Breast epithelium (tissue), 4 donors: ENCODE measurements at regions not wholly inside any gene's neighbourhood (a gene's known extent, or its start where the extent isn't known, plus 50 kb on each side); places are given as distances from the start of the nearest gene placed in this dataset.

Experiments
- DNase-seq, 2 donors: peaks; one replicate each; pipeline ENCODE4 v3.0.0-alpha.2; 2019; ENCODE audit warnings: low spot score in 2 of 2
- H3K27ac ChIP-seq, 2 donors: fragments of 200-600 bp; sonication (generic) in 1 of 2; one replicate each; pipeline ENCODE4 v1.5.1; 2016 to 2019; ENCODE audit warnings: mild to moderate bottlenecking in 1 of 2
- H3K27me3 ChIP-seq, 2 donors: fragments of 200-600 bp; sonication (generic) in 1 of 2; one replicate each; pipeline versions ENCODE4 v1.5.1 to v1.6.0; 2017 to 2019; ENCODE audit warnings: control low read depth in 1 of 2, mild to moderate bottlenecking in 1 of 2
- H3K36me3 ChIP-seq: fragments of 200-600 bp; one replicate; pipeline ENCODE4 v1.5.1; 2019
- H3K4me1 ChIP-seq, 2 donors: fragments of 200-600 bp; sonication (generic); one replicate each; pipeline ENCODE4 v1.5.1; 2016 to 2019; ENCODE audit warnings: control low read depth in 1 of 2
- H3K4me3 ChIP-seq, 3 donors: fragments of 200-600 bp; sonication (generic); 1 replicate in 2 of 3; 2 replicates in 1 of 3; pipeline ENCODE4 v1.5.1; 2016 to 2019; ENCODE audit warnings: mild to moderate bottlenecking in 3 of 3, moderate library complexity in 2 of 3
- H3K9me3 ChIP-seq, 2 donors: fragments of 200-600 bp; sonication (generic) in 1 of 2; one replicate each; pipeline ENCODE4 v1.5.1; 2016 to 2019; ENCODE audit warnings: control low read depth in 1 of 2
- POLR2A ChIP-seq: fragments of 450-650 bp; IDR thresholded peaks from one replicate; pipeline ENCODE4 v1.6.1; 2016; ENCODE audit warnings: antibody characterized with exemption, mild to moderate bottlenecking, moderate library complexity
- POLR2AphosphoS5 ChIP-seq, 3 donors: sonication (generic); formaldehyde crosslinking; IDR thresholded peaks; one replicate each; pipeline ENCODE4 v1.6.1; 2017; ENCODE audit warnings: antibody characterized with exemption in 3 of 3
- intact Hi-C: fragments of 100-400 bp; cut with DNase I; formaldehyde crosslinking; loops from one replicate; pipeline ENCODE4 v1.15.1; 2023; ENCODE audit warnings: low total_unique reads
- TF ChIP-seq, protein P1 (sequence below), 3 donors: fragments of 450-650 bp; IDR thresholded peaks; one replicate each; pipeline ENCODE4 v1.5.1; 2016 to 2017; ENCODE audit warnings: antibody characterized with exemption in 3 of 3, mild to moderate bottlenecking in 3 of 3, moderate library complexity in 3 of 3

GRCh38 chr13:80572308-80572922, 231.5 kb upstream of the SPRY2 start:
- H3K27ac ChIP-seq: no peak overlapping the region
- H3K9me3 ChIP-seq: no peaks in the 10 kb centered on the region
- intact Hi-C loops: no loop called here
- H3K36me3 ChIP-seq: no peaks in the 10 kb centered on the region
- H3K27me3 ChIP-seq: no peaks in the 10 kb centered on the region
- no peak overlapping the region for H3K4me3 ChIP-seq
- TF ChIP-seq, protein P1, sequence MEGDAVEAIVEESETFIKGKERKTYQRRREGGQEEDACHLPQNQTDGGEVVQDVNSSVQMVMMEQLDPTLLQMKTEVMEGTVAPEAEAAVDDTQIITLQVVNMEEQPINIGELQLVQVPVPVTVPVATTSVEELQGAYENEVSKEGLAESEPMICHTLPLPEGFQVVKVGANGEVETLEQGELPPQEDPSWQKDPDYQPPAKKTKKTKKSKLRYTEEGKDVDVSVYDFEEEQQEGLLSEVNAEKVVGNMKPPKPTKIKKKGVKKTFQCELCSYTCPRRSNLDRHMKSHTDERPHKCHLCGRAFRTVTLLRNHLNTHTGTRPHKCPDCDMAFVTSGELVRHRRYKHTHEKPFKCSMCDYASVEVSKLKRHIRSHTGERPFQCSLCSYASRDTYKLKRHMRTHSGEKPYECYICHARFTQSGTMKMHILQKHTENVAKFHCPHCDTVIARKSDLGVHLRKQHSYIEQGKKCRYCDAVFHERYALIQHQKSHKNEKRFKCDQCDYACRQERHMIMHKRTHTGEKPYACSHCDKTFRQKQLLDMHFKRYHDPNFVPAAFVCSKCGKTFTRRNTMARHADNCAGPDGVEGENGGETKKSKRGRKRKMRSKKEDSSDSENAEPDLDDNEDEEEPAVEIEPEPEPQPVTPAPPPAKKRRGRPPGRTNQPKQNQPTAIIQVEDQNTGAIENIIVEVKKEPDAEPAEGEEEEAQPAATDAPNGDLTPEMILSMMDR (IDR thresholded peaks at IDR 0.05): no peak
- TF ChIP-seq POLR2AphosphoS5 (IDR thresholded peaks at IDR 0.05) (no peak), POLR2A (no peak)
- DNase-seq: no peak
- H3K4me1 ChIP-seq: no peaks in the 10 kb centered on the region

DNA sequence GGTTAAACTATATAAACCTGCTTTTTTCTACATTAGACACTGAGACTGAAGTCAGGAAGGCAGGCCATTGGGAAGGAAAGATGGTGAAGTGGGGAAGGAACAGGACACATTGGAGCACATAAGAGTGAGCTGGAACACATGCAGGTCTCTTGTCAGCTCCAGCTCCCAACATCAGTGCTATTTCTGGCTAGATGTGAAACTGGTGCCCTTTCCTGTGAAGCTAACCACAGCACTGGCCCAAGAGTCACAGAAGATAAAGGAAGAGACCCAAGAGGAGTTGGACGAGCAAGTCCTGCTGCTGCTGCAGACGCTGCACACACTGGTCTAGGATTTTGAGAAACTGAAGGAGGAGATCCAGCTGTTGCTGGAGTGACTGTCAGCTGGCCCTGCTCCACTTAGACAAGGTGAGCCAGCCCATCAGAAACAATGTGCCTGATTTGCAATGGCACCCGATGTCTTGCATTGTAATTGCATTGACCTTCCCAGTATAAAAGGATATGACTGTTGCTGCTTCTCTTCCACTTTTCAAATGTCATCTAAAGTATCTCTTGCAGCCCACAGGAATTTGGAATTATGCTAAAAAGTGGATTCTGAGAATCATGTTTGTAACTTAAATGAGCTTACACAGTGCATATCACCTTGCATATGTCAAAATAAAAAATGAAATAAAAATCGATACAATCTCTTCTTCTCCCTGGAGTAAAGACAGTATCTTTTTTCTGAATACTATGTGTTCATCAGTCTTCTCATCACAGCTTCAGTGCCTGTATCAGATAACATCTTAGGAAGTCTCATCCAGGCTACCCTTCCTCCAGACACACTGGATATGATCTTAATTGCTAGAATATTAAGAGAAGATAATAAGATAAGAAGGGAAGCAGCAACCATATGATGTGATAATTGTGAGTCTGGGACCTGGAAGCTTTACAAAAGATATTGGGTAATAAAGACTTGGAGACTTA, 230.7 kb upstream of the SPRY2 start:
- Histone ChIP-seq H3K4me1 (no peaks in the 10 kb centered on the region), H3K27ac (no peak overlapping the region), H3K4me3 (no peak overlapping the region), H3K9me3 (no peaks in the 10 kb centered on the region), H3K27me3 (no peaks in the 10 kb centered on the region), H3K36me3 (no peaks in the 10 kb centered on the region)
- intact Hi-C loops: no loop called here
- DNase-seq: no peak
- TF ChIP-seq POLR2AphosphoS5 (IDR thresholded peaks at IDR 0.05): no peak
- TF ChIP-seq, protein P1 (IDR thresholded peaks at IDR 0.05): no peak
- no peak for TF ChIP-seq POLR2A

GRCh38 chr13:80563439-80563838, 222.5 kb upstream of the SPRY2 start:
- Histone ChIP-seq H3K4me3 (no peak overlapping the region), H3K9me3 (no peaks in the 10 kb centered on the region), H3K4me1 (peaks cover 0 to 8% of the 10 kb centered on the region in 2 donors), H3K27ac (no peak overlapping the region), H3K27me3 (no peaks in the 10 kb centered on the region), H3K36me3 (no peaks in the 10 kb centered on the region)
- intact Hi-C loops: no loop called here
- no peak for DNase-seq
- no peak for TF ChIP-seq POLR2AphosphoS5 (IDR thresholded peaks at IDR 0.05)
- TF ChIP-seq, protein P1 (IDR thresholded peaks at IDR 0.05): no peak
- TF ChIP-seq POLR2A: no peak

DNA sequence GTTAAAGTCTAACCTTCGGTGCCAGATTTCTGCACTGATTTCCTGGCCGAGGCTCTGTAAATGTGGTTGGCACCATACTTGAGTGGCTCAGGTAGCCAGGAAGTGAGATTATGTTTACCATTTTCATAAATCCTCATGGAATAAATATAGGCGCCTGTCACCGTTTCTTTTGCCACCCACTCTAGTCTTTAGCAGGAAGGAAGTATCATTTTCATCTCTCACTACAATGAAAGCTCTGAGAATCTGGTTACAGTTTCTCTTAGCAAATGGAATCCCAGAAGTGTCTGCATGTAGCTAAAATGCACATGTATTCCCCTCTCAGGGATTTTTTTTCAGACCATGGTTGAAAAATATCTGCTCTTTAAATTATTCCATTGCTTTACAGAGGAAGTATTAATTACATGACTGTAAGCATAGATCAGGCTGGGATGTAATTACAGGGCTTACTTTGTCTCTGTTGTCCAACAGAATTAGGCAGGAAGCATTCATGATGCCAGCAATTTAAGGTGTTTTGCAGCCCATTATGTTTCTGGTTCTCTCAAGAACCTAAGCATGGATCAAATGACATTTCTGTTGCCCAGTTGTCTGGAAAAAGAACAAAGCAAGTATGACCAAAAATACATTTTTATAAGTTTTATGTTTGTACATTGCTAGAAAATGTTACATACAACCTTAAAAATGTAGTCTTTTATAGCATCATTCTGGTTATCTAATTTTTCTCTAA, 221.7 kb upstream of the SPRY2 start:
- H3K36me3 ChIP-seq: no peaks in the 10 kb centered on the region
- intact Hi-C loops: no loop called here
- peaks cover 0 to 8% of the 10 kb centered on the region in 2 donors for H3K4me1 ChIP-seq
- DNase-seq: no peak
- TF ChIP-seq, protein P1 (IDR thresholded peaks at IDR 0.05): no peak
- TF ChIP-seq POLR2A: no peak
- no peak for TF ChIP-seq POLR2AphosphoS5 (IDR thresholded peaks at IDR 0.05)
- H3K27ac ChIP-seq: peak overlapping the region in 1 of 2 donors; percentile 5
- H3K27me3 ChIP-seq: no peaks in the 10 kb centered on the region
- H3K4me3 ChIP-seq: no peak overlapping the region
- no peaks in the 10 kb centered on the region for H3K9me3 ChIP-seq
